HEK293 (cell line): ENCODE measurements at regions not wholly inside any gene's neighbourhood (a gene's known extent, or its start where the extent isn't known, plus 50 kb on each side); places are given as distances from the start of the nearest gene placed in this dataset.

Experiments
- CTCF ChIA-PET: fragments of 350-600 bp; formaldehyde crosslinking; extraction: SDS; loops from one replicate; lab custom pipeline; 2021; ENCODE audit warnings: antibody characterized with exemption; lab: Yijun Ruan, JAX
- POLR2A ChIA-PET: fragments of 300-600 bp; formaldehyde crosslinking; extraction: SDS; loops from one replicate; lab custom pipeline; 2020; ENCODE audit warnings: antibody characterized with exemption, inconsistent platforms; lab: Yijun Ruan, JAX
- H3K27ac ChIP-seq: fragments of 200-500 bp; sonication (Bioruptor generic); 2 replicates; pipeline ENCODE4 v1.5.1; 2014; ENCODE audit warnings: low read depth, low read length, control low read depth, inconsistent platforms; ENCODE audit errors: extremely low read depth
- H3K36me3 ChIP-seq, 2 experiments: fragments of 200-500 bp in 1 of 2; sonication (Bioruptor generic) in 1 of 2; 1 replicate in 1 of 2; 2 replicates in 1 of 2; pipeline ENCODE4 v1.5.1; 2014 to 2017; ENCODE audit warnings: inconsistent platforms in 2 of 2, low read length in 2 of 2; ENCODE audit not compliant: control insufficient read depth in 2 of 2, insufficient read depth in 1 of 2
- H3K4me1 ChIP-seq: fragments of 200-500 bp; sonication (Bioruptor generic); 2 replicates; pipeline ENCODE4 v1.5.1; 2014; ENCODE audit warnings: mild to moderate bottlenecking, low read length, inconsistent platforms; ENCODE audit not compliant: control insufficient read depth, insufficient read depth
- H3K4me3 ChIP-seq: 2 replicates; pipeline ENCODE4 v1.5.1; 2011; ENCODE audit warnings: low read depth, mild to moderate bottlenecking, control low read depth, low read length, moderate library complexity
- H3K9me3 ChIP-seq: fragments of 200-500 bp; sonication (Bioruptor generic); 2 replicates; pipeline ENCODE4 v1.5.1; 2014; ENCODE audit warnings: low read depth, low read length, inconsistent platforms; ENCODE audit not compliant: control insufficient read depth, insufficient read depth
- BCL6B ChIP-seq: fragments of 450-650 bp; formaldehyde crosslinking; IDR thresholded peaks from 2 replicates; pipeline ENCODE4 v1.5.1; 2017; ENCODE audit warnings: missing biosample characterization, missing genetic modification characterization
- GLIS2 ChIP-seq: fragments of 450-650 bp; formaldehyde crosslinking; IDR thresholded peaks from 2 replicates; pipeline ENCODE4 v1.5.1; 2016; ENCODE audit warnings: missing biosample characterization, missing genetic modification characterization
- REPIN1 ChIP-seq: fragments of 450-650 bp; formaldehyde crosslinking; IDR thresholded peaks from 2 replicates; pipeline ENCODE4 v1.5.1; 2017; ENCODE audit warnings: missing biosample characterization, missing genetic modification characterization, low read depth
- SCRT2 ChIP-seq: fragments of 450-650 bp; formaldehyde crosslinking; IDR thresholded peaks from 2 replicates; pipeline ENCODE4 v1.5.1; 2016; ENCODE audit warnings: missing biosample characterization, missing genetic modification characterization
- YY2 ChIP-seq: fragments of 450-650 bp; formaldehyde crosslinking; IDR thresholded peaks from 2 replicates; pipeline ENCODE4 v1.5.1; 2016; ENCODE audit warnings: missing biosample characterization, missing genetic modification characterization
- ZBTB8A ChIP-seq: fragments of 450-650 bp; formaldehyde crosslinking; IDR thresholded peaks from 2 replicates; pipeline ENCODE4 v1.5.1; 2016; ENCODE audit warnings: missing biosample characterization, missing genetic modification characterization
- ZNF146 ChIP-seq: fragments of 450-650 bp; formaldehyde crosslinking; IDR thresholded peaks from 2 replicates; pipeline ENCODE4 v1.5.1; 2016; ENCODE audit warnings: missing biosample characterization, missing genetic modification characterization
- ZNF19 ChIP-seq: fragments of 450-650 bp; formaldehyde crosslinking; IDR thresholded peaks from 2 replicates; pipeline ENCODE4; 2016; ENCODE audit warnings: missing biosample characterization, missing genetic modification characterization, low read depth
- ZNF354C ChIP-seq: fragments of 450-650 bp; formaldehyde crosslinking; IDR thresholded peaks from 2 replicates; pipeline ENCODE4 v1.5.1; 2016; ENCODE audit warnings: missing biosample characterization, missing genetic modification characterization, low read depth, borderline replicate concordance
- ZNF366 ChIP-seq: fragments of 450-650 bp; formaldehyde crosslinking; conservative IDR thresholded peaks from 2 replicates; pipeline ENCODE4 v1.5.1; 2016; ENCODE audit warnings: missing biosample characterization, missing genetic modification characterization
- ZNF37A ChIP-seq: fragments of 450-650 bp; IDR thresholded peaks from 2 replicates; pipeline ENCODE4 v1.5.1; 2018; ENCODE audit warnings: missing biosample characterization, missing genetic modification characterization
- ZNF391 ChIP-seq: fragments of 450-650 bp; formaldehyde crosslinking; IDR thresholded peaks from 2 replicates; pipeline ENCODE4 v1.5.1; 2016; ENCODE audit warnings: low read depth, missing biosample characterization, missing genetic modification characterization, borderline replicate concordance
- ZNF423 ChIP-seq: fragments of 450-650 bp; formaldehyde crosslinking; IDR thresholded peaks from 2 replicates; pipeline ENCODE4 v1.5.1; 2016; ENCODE audit warnings: missing biosample characterization, missing genetic modification characterization
- ZNF473 ChIP-seq: fragments of 450-650 bp; formaldehyde crosslinking; IDR thresholded peaks from 2 replicates; pipeline ENCODE4 v1.5.1; 2017; ENCODE audit warnings: missing biosample characterization, missing genetic modification characterization
- ZNF558 ChIP-seq: fragments of 450-650 bp; formaldehyde crosslinking; IDR thresholded peaks from 2 replicates; pipeline ENCODE4 v1.5.1; 2016; ENCODE audit warnings: missing biosample characterization, missing genetic modification characterization
- ZNF580 ChIP-seq: fragments of 450-650 bp; formaldehyde crosslinking; IDR thresholded peaks from 2 replicates; pipeline ENCODE4 v1.5.1; 2016; ENCODE audit warnings: missing biosample characterization, missing genetic modification characterization
- ZNF660 ChIP-seq: fragments of 450-650 bp; IDR thresholded peaks from 2 replicates; pipeline ENCODE4 v1.5.1; 2018; ENCODE audit warnings: missing biosample characterization, mild to moderate bottlenecking, missing genetic modification characterization
- ZNF768 ChIP-seq: fragments of 450-650 bp; formaldehyde crosslinking; IDR thresholded peaks from 2 replicates; pipeline ENCODE4 v1.5.1; 2018; ENCODE audit warnings: missing biosample characterization, mild to moderate bottlenecking, missing genetic modification characterization
- ZNF791 ChIP-seq: fragments of 450-650 bp; formaldehyde crosslinking; IDR thresholded peaks from 2 replicates; pipeline ENCODE4 v1.5.1; 2016; ENCODE audit warnings: missing biosample characterization, missing genetic modification characterization
- ZSCAN30 ChIP-seq: fragments of 450-650 bp; IDR thresholded peaks from 2 replicates; pipeline ENCODE4 v1.5.1; 2018; ENCODE audit warnings: missing biosample characterization, mild to moderate bottlenecking, missing genetic modification characterization, moderate library complexity
- ZXDB ChIP-seq: fragments of 450-650 bp; formaldehyde crosslinking; IDR thresholded peaks from 2 replicates; pipeline ENCODE4 v1.5.1; 2016; ENCODE audit warnings: missing biosample characterization, missing genetic modification characterization
- TF ChIP-seq, protein P1 (sequence below): fragments of 450-650 bp; formaldehyde crosslinking; IDR thresholded peaks from 2 replicates; pipeline ENCODE4 v1.5.1; 2016; ENCODE audit warnings: missing biosample characterization, missing genetic modification characterization, low read depth

DNA sequence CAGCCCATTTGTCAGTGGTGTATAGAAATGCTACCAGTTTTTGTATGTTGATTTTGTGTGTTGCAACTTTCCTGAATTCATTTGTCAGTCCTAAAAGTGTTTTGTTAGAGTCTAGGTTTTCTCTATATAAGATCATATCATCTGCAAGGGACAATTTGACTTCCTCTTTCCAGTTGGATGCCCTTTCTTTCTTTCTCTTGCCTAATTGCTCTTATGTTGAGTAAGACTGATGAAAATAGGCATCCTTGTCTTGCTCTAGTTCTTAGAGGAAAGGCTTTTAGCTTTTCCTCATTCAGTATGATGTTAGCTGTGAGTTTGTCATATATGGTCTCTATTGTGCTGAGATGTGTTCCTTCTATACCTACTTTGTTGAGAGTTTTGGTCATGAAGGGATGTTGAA lies 161.7 kb upstream of the TPK1 start:
- Histone ChIP-seq H3K27ac (no peak overlapping the region), H3K36me3 (no peaks in the 10 kb centered on the region), H3K4me1 (no peaks in the 10 kb centered on the region)
- ChIA-PET CTCF (no interaction called here), POLR2A (no interaction called here)
- no peak for TF ChIP-seq BCL6B
- TF ChIP-seq, all 188 proteins: peak for 0
- Histone ChIP-seq H3K9me3 (no peaks in the 10 kb centered on the region), H3K4me3 (no peak overlapping the region)

DNA sequence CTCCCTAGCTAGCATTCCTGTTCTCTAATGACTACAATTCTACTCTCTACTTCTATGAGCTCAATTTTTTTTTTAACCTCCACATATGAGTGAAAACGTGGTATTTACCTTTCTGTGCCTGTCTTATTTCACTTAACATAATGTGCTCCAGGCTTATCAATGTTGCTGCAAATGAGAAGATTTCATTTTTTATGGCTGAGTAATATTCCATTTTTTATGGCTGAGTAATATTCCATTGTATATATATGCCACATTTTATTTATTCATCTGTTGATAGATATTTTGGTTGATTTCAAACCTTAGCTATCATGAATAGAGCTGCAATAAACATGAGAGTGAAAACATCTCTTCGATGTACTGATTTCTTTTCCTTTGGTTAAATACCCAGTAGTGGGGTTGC lies 159.6 kb upstream of the TPK1 start:
- Histone ChIP-seq H3K36me3 (no peaks in the 10 kb centered on the region), H3K4me1 (no peaks in the 10 kb centered on the region), H3K9me3 (no peaks in the 10 kb centered on the region), H3K4me3 (no peak overlapping the region), H3K27ac (no peak overlapping the region)
- ChIA-PET POLR2A (no interaction called here), CTCF (interaction anchor here (0.6 kb wide), 1 partner anchor 8 kb away, joined by 3 read pairs; no protein-coding TSS in a partner anchor)
- TF ChIP-seq, protein P1, sequence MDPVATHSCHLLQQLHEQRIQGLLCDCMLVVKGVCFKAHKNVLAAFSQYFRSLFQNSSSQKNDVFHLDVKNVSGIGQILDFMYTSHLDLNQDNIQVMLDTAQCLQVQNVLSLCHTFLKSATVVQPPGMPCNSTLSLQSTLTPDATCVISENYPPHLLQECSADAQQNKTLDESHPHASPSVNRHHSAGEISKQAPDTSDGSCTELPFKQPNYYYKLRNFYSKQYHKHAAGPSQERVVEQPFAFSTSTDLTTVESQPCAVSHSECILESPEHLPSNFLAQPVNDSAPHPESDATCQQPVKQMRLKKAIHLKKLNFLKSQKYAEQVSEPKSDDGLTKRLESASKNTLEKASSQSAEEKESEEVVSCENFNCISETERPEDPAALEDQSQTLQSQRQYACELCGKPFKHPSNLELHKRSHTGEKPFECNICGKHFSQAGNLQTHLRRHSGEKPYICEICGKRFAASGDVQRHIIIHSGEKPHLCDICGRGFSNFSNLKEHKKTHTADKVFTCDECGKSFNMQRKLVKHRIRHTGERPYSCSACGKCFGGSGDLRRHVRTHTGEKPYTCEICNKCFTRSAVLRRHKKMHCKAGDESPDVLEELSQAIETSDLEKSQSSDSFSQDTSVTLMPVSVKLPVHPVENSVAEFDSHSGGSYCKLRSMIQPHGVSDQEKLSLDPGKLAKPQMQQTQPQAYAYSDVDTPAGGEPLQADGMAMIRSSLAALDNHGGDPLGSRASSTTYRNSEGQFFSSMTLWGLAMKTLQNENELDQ (tag by site-specific recombination), result no peak
- TF ChIP-seq ZNF146, result peak; percentile 90

GRCh38 chr7:144991041-144991440 lies 155.2 kb upstream of the TPK1 start:
- Histone ChIP-seq H3K27ac (no peak overlapping the region), H3K4me3 (no peak overlapping the region), H3K36me3 (no peaks in the 10 kb centered on the region), H3K9me3 (no peaks in the 10 kb centered on the region), H3K4me1 (no peaks in the 10 kb centered on the region)
- POLR2A ChIA-PET, result no interaction called here
- CTCF ChIA-PET, result no interaction called here
- no peak for TF ChIP-seq GLIS2 (tag by site-specific recombination)
- TF ChIP-seq ZNF37A, result no peak
- TF ChIP-seq ZNF391, result no peak
- no peak for TF ChIP-seq ZSCAN30
- no peak for TF ChIP-seq ZNF19 (tag by site-specific recombination)
- TF ChIP-seq ZNF423 (tag by site-specific recombination), result no peak
- no peak for TF ChIP-seq ZNF558 (tag by site-specific recombination)
- no peak for TF ChIP-seq ZNF768 (tag by site-specific recombination)
- no peak for TF ChIP-seq ZNF366 (tag by site-specific recombination)
- no peak for TF ChIP-seq ZNF660 (tag by site-specific recombination)
- no peak for TF ChIP-seq ZNF580
- no peak for TF ChIP-seq ZNF791 (tag by site-specific recombination)
- TF ChIP-seq YY2 (tag by site-specific recombination), result no peak
- no peak for TF ChIP-seq SCRT2 (tag by site-specific recombination)
- no peak for TF ChIP-seq REPIN1 (tag by site-specific recombination)
- no peak for TF ChIP-seq ZNF473
- TF ChIP-seq ZNF354C (tag by site-specific recombination), result no peak
- TF ChIP-seq ZBTB8A (tag by site-specific recombination), result no peak
- TF ChIP-seq ZXDB (tag by site-specific recombination), result no peak
